ENCODE measurements at regions not wholly inside any gene's neighbourhood (a gene's known extent, or its start where the extent isn't known, plus 50 kb on each side); places are given as distances from the start of the nearest gene placed in this dataset.

DNA sequence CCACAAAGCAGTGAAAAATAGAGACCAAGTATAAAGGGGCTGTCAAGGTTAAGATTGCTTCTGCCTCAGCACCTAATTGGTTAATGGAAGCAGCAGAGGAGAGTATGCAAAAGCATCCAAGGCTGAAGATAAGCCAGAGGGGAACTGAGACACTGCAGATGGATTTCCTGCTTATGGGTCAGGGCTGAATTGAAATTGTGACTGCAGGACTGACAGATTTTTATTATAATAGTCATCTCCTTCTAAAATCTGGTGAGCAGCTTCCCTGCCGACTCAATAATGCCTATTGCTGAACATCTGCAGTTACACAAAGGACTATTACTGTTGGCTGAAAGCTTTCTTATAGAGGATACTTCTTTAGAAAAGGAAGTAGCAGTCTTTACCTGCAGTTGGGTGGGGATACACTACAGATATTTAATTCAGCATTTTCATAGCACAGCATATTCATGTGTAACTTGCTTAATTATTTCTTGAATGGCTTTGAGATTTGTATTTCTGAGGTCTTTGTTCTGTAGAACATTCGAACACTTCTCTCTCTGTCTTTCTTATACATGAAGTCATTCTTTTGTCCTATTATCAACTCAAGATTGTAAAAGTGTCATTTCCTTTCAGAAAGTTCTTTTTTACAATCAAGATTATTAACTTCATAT lies 363.0 kb upstream of the RIOK2 start:
- TF ChIP-seq GATA3 (IDR thresholded peaks at IDR 0.05; ENCODE audit: low read depth, low read length) (no peak), GATA2 (IDR thresholded peaks at IDR 0.05; ENCODE audit: low read depth, low read length) (no peak)

All from SH-SY5Y (cell line).